ENCODE measurements at regions not wholly inside any gene's neighbourhood (a gene's known extent, or its start where the extent isn't known, plus 50 kb on each side); places are given as distances from the start of the nearest gene placed in this dataset.

DNA sequence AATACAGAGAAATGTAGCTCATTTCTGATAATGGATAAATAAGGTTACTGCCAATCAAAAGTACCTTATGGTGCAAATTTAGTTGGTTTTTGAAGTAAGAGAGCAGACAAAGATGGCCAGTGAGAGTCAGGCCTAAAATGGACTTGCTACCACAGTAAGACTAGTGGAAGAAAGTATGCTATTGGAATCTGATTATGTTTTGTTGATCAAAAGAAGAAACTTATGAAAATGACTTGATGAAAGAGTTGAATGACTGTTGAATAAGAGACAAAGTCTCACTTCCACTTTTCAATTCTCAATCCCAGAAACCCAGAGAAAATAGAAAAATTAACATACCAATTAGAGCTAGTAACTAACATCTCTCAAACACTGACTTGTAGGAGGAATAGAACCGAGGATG, 737.8 kb upstream of the INTU start:
- TF ChIP-seq POLR2A (IDR thresholded peaks at IDR 0.05) (no peak), CTCF (IDR thresholded peaks at IDR 0.05) (no peak), EP300 (IDR thresholded peaks at IDR 0.05) (no peak)
